H9 (cell line): ENCODE measurements at regions not wholly inside any gene's neighbourhood (a gene's known extent, or its start where the extent isn't known, plus 50 kb on each side); places are given as distances from the start of the nearest gene placed in this dataset.

Experiments
- DNase-seq: peaks from one replicate; pipeline ENCODE4 v3.0.0-alpha.2; 2017
- H2AFZ ChIP-seq: one replicate; pipeline ENCODE4 v1.6.1; 2013; ENCODE audit warnings: mild to moderate bottlenecking, low read length, control low read depth, moderate library complexity
- H2AK5ac ChIP-seq: 2 replicates; pipeline ENCODE4 v1.6.1; 2013; ENCODE audit warnings: low read length, control low read depth, mixed read lengths; ENCODE audit not compliant: insufficient read length
- H2BK120ac ChIP-seq: one replicate; pipeline ENCODE4 v1.6.1; 2013; ENCODE audit warnings: low read depth, mild to moderate bottlenecking, low read length, control low read depth, inconsistent platforms; ENCODE audit not compliant: poor library complexity, severe bottlenecking
- H2BK12ac ChIP-seq: 2 replicates; pipeline ENCODE4 v1.6.1; 2013; ENCODE audit warnings: low read length, control low read depth, mixed read lengths, low read depth; ENCODE audit not compliant: insufficient read length
- H2BK15ac ChIP-seq: 2 replicates; pipeline ENCODE4 v1.6.1; 2013; ENCODE audit warnings: low read depth, low read length, control low read depth
- H2BK20ac ChIP-seq: one replicate; pipeline ENCODE4 v1.6.1; 2013; ENCODE audit warnings: low read depth, mild to moderate bottlenecking, low read length, control low read depth, inconsistent platforms; ENCODE audit not compliant: poor library complexity, severe bottlenecking
- H2BK5ac ChIP-seq: 2 replicates; pipeline ENCODE4 v1.6.1; 2013; ENCODE audit warnings: low read length, control low read depth, mixed read lengths; ENCODE audit not compliant: insufficient read length
- H3K14ac ChIP-seq: 2 replicates; pipeline ENCODE4 v1.6.1; 2013; ENCODE audit warnings: low read length, control low read depth; ENCODE audit not compliant: insufficient read depth
- H3K18ac ChIP-seq: 2 replicates; pipeline ENCODE4 v1.6.1; 2013; ENCODE audit warnings: low read depth, mild to moderate bottlenecking, mixed read lengths, low read length, control low read depth; ENCODE audit not compliant: insufficient read length
- H3K23ac ChIP-seq: 2 replicates; pipeline ENCODE4 v1.6.1; 2013; ENCODE audit warnings: low read length, control low read depth, mixed read lengths, low read depth; ENCODE audit not compliant: insufficient read length
- H3K23me2 ChIP-seq: 2 replicates; pipeline ENCODE4 v1.6.1; 2013; ENCODE audit warnings: low read depth, mild to moderate bottlenecking, mixed read lengths, low read length, control low read depth; ENCODE audit not compliant: insufficient read length, poor library complexity, severe bottlenecking
- H3K27ac ChIP-seq: 2 replicates; pipeline ENCODE4 v1.5.1; 2013; ENCODE audit warnings: low read length, control low read depth, mixed read lengths, low read depth; ENCODE audit not compliant: insufficient read length
- H3K27me3 ChIP-seq: 2 replicates; pipeline ENCODE4 v1.6.1; 2013; ENCODE audit warnings: low read length, control low read depth, inconsistent platforms; ENCODE audit not compliant: insufficient read depth
- H3K4ac ChIP-seq: 2 replicates; pipeline ENCODE4 v1.6.1; 2013; ENCODE audit warnings: low read depth, mild to moderate bottlenecking, control low read depth, inconsistent platforms, low read length, moderate library complexity
- H3K4me1 ChIP-seq: 2 replicates; pipeline ENCODE4 v1.6.1; 2013; ENCODE audit warnings: low read length, control low read depth, inconsistent platforms; ENCODE audit not compliant: insufficient read depth
- H3K4me2 ChIP-seq: 2 replicates; pipeline ENCODE4 v1.6.1; 2013; ENCODE audit warnings: low read length, control low read depth, mixed read lengths; ENCODE audit not compliant: insufficient read length, insufficient read depth
- H3K56ac ChIP-seq: 2 replicates; pipeline ENCODE4 v1.6.1; 2013; ENCODE audit warnings: low read depth, mild to moderate bottlenecking, mixed read lengths, low read length, control low read depth; ENCODE audit not compliant: insufficient read length
- H3K79me1 ChIP-seq: 2 replicates; pipeline ENCODE4 v1.6.1; 2013; ENCODE audit warnings: low read depth, mild to moderate bottlenecking, moderate library complexity, low read length, control low read depth, inconsistent platforms; ENCODE audit not compliant: insufficient read depth, poor library complexity, severe bottlenecking
- H3K79me2 ChIP-seq: 2 replicates; pipeline ENCODE4 v1.6.1; 2013; ENCODE audit warnings: low read length, control low read depth, inconsistent platforms; ENCODE audit not compliant: insufficient read depth
- H3K9ac ChIP-seq: 2 replicates; pipeline ENCODE4 v1.6.1; 2013; ENCODE audit warnings: low read length, control low read depth, mixed read lengths; ENCODE audit not compliant: insufficient read length; ENCODE audit errors: extremely low read depth
- H3K9me3 ChIP-seq: one replicate; pipeline ENCODE4 v1.6.1; 2013; ENCODE audit warnings: low read depth, low read length, inconsistent platforms; ENCODE audit not compliant: control insufficient read depth
- H3T11ph ChIP-seq: one replicate; pipeline ENCODE4 v1.6.1; 2013; ENCODE audit warnings: mild to moderate bottlenecking, low read length, control low read depth, inconsistent platforms
- H4K20me1 ChIP-seq: one replicate; pipeline ENCODE4 v1.6.1; 2013; ENCODE audit not compliant: control insufficient read depth, insufficient read length, insufficient read depth
- H4K5ac ChIP-seq: 2 replicates; pipeline ENCODE4 v1.6.1; 2013; ENCODE audit warnings: low read depth, mild to moderate bottlenecking, mixed read lengths, low read length, control low read depth; ENCODE audit not compliant: insufficient read length
- H4K8ac ChIP-seq: replicated peaks from 2 replicates; pipeline ENCODE4 v1.6.1; 2013; ENCODE audit warnings: low read length, control low read depth, mixed read lengths, low read depth; ENCODE audit not compliant: insufficient read length
- H4K91ac ChIP-seq: 2 replicates; pipeline ENCODE4 v1.6.1; 2013; ENCODE audit warnings: low read depth, mild to moderate bottlenecking, moderate library complexity, mixed read lengths, low read length, control low read depth; ENCODE audit not compliant: insufficient read length
- H3K27ac Mint-ChIP-seq, 3 experiments: 2 replicates in 2 of 3; 3 replicates in 1 of 3; pipeline ENCODE4 v1.8.0; 2020 to 2021; ENCODE audit warnings: mixed read lengths in 3 of 3, mild to moderate bottlenecking in 1 of 3, moderate library complexity in 1 of 3
- H3K27me3 Mint-ChIP-seq: 2 replicates; pipeline ENCODE4 v1.8.0; 2021; ENCODE audit warnings: low read depth, mild to moderate bottlenecking, moderate library complexity, mixed read lengths
- H3K36me3 Mint-ChIP-seq, 3 experiments: 2 replicates in 2 of 3; 3 replicates in 1 of 3; pipeline ENCODE4 v1.8.0; 2020 to 2021; ENCODE audit warnings: low read depth in 3 of 3, mixed read lengths in 3 of 3; ENCODE audit not compliant: insufficient read depth in 1 of 3
- H3K4me1 Mint-ChIP-seq, 2 experiments: 2 replicates each; pipeline ENCODE4 v1.8.0; 2020; ENCODE audit warnings: mixed read lengths in 2 of 2
- H3K4me3 Mint-ChIP-seq, 2 experiments: 2 replicates in 1 of 2; 3 replicates in 1 of 2; pipeline ENCODE4 v1.8.0; 2020 to 2021; ENCODE audit warnings: mild to moderate bottlenecking in 2 of 2, mixed read lengths in 2 of 2, moderate library complexity in 1 of 2
- H3K9me3 Mint-ChIP-seq, 2 experiments: 2 replicates in 1 of 2; 3 replicates in 1 of 2; pipeline ENCODE4 v1.8.0; 2020; ENCODE audit warnings: mild to moderate bottlenecking in 2 of 2, mixed read lengths in 2 of 2, moderate library complexity in 1 of 2
- WGBS: extraction: QIAGEN DNeasy Blood & Tissue Kit; methylation state at CpG from one replicate; pipeline ENCODE4 v1.1.7; 2013; ENCODE audit warnings: missing lambda C conversion rate, low lambda C conversion rate, mixed read lengths; ENCODE audit not compliant: insufficient read length; ENCODE audit errors: extremely low coverage; 5-methylcytosine and 5-hydroxymethylcytosine counted together
- TF ChIP-seq, protein P1 (sequence below): fragments of 200-600 bp; sonication (generic); conservative IDR thresholded peaks from 3 replicates; pipeline ENCODE4 v1.8.0; 2021; ENCODE audit warnings: antibody characterized with exemption, mild to moderate bottlenecking

DNA sequence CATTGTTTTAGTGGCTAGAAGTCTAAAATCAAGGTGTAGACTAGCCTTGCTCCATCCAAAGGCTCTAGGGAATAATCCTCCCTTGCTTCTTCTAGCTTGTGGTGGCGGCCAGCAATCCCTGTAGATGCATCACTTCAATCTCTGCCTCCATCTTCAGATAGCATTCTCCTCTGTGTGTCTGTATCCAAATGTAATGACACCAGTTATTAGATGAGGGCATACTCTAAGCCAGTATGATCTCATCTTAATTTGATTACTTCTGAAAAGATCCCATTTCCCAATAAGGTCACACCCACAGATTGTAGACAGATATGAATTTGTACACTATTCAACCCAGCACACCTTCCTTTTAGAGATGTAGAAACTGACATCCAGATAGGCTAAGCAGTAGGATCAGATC, 334.5 kb upstream of the KCNMB2 start:
- Histone ChIP-seq H2BK12ac (no peak overlapping the region), H4K91ac (no peak overlapping the region), H3K9me3 (no peaks in the 10 kb centered on the region), H2BK20ac (no peak overlapping the region), H3K4me1 (no peaks in the 10 kb centered on the region), H3K79me1 (no peaks in the 10 kb centered on the region), H3K79me2 (no peaks in the 10 kb centered on the region), H3K4me2 (no peak overlapping the region), H3K23ac (no peak overlapping the region), H2AK5ac (no peak overlapping the region), H3K27ac (no peak overlapping the region), H3K27me3 (no peaks in the 10 kb centered on the region), H2BK15ac (no peak overlapping the region), H3K14ac (no peak overlapping the region), H2BK120ac (no peak overlapping the region), H3K9ac (no peak overlapping the region), H3K23me2 (no peaks in the 10 kb centered on the region), H4K20me1 (no peaks in the 10 kb centered on the region), H2AFZ (no peak overlapping the region), H3T11ph (no peak overlapping the region), H3K18ac (no peak overlapping the region), H2BK5ac (no peak overlapping the region), H4K5ac (no peak overlapping the region), H4K8ac (no peak overlapping the region), H3K56ac (no peak overlapping the region), H3K4ac (no peak overlapping the region)
- no peaks in the 10 kb centered on the region for H3K27me3 Mint-ChIP-seq
- H3K9me3 Mint-ChIP-seq = no peaks in the 10 kb centered on the region
- no peak overlapping the region for H3K27ac Mint-ChIP-seq
- peaks cover 0 to 9% of the 10 kb centered on the region in 2 experiments; a peak in 3 of 4 replicates for H3K4me1 Mint-ChIP-seq
- DNase-seq = no peak
- WGBS = no CpG with 5 or more reads among the region's 1 CpG
- TF ChIP-seq, protein P1, sequence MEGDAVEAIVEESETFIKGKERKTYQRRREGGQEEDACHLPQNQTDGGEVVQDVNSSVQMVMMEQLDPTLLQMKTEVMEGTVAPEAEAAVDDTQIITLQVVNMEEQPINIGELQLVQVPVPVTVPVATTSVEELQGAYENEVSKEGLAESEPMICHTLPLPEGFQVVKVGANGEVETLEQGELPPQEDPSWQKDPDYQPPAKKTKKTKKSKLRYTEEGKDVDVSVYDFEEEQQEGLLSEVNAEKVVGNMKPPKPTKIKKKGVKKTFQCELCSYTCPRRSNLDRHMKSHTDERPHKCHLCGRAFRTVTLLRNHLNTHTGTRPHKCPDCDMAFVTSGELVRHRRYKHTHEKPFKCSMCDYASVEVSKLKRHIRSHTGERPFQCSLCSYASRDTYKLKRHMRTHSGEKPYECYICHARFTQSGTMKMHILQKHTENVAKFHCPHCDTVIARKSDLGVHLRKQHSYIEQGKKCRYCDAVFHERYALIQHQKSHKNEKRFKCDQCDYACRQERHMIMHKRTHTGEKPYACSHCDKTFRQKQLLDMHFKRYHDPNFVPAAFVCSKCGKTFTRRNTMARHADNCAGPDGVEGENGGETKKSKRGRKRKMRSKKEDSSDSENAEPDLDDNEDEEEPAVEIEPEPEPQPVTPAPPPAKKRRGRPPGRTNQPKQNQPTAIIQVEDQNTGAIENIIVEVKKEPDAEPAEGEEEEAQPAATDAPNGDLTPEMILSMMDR = no peak
- no peaks in the 10 kb centered on the region; a peak in 1 of 7 replicates for H3K36me3 Mint-ChIP-seq
- no peak overlapping the region for H3K4me3 Mint-ChIP-seq
